HG03103 (cell line): ENCODE measurements at regions not wholly inside any gene's neighbourhood (a gene's known extent, or its start where the extent isn't known, plus 50 kb on each side); places are given as distances from the start of the nearest gene placed in this dataset.

Experiments
- ATAC-seq: cut with Tn5 transposase; IDR thresholded peaks from one replicate; pipeline ENCODE4 v1.9.1; 2021; ENCODE audit warnings: low read depth; ENCODE audit not compliant: unreplicated experiment

DNA sequence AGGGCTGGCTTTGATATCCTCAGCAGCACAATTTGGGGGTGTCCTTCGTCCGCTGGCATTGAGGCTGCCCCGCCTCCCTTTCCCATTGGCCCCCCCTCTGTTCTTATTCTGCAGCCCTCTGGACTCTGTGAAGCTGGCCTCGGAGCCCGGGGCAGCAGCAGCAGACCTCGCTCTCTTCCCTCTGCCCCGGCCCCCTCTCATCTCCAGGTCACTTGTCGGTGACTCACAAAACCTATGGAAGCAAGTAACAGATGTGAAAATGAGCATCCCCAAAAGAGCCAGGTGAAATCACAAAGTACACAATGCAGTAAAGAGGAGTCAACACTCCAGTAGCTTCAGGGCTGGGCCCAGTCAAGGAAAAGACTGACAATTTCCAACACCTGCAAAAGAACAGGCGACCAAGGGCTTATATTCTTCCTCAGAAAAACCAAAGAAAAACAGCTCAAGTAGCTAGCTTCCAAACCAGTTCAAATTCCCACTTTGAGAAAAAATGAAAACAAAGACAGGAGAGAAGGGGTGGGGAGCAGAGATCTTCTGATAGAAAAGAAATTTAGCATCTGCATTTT is 97.5 kb downstream of the ZNF608 start:
- ATAC-seq: no peak

GRCh38 chr5:124647352-124647751 is 99.1 kb downstream of the ZNF608 start:
- ATAC-seq: no peak

- ATAC-seq: no peak
These were observed 101.0 kb downstream of the ZNF608 start for GRCh38 chr5:124645396-124645795.

GRCh38 chr5:124644582-124644981 is 101.9 kb downstream of the ZNF608 start:
- no peak for ATAC-seq

DNA sequence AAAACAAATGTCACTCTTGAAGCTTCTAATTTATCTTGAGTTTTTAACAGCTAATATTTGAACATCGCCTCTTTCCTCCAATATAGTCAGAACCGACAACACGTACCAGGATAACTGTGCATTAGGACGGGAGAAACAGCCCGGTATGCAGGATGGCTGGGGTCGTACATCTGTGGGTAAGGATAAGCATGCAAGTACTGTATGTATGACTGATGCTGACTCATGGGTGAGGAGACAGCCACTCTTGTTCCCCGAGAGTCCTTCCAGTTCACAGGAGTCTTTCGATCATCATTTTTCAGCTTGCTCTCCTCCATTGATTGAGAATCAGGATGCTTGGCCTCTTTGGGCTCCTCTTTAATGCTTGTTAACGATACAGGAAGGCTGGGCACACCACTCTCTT is 102.3 kb downstream of the ZNF608 start:
- no peak for ATAC-seq

DNA sequence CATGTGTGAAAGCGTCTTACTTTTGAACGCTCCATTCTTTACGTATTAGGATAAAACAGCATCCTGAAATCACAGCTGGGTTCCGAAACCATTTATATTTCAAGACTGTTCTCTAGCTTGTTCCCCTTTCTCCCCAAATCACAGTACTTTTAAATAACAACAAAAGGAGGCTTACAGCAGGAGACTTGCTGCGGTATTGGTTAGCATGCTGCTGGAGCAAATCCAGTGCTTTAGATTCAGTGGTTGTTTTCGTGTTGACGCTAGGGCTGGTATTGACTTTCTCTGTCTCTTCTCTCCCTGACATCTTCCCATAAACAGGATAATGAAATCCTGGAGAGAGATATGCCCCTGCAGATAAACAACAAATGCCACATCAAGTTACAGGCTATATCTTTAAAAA is 103.1 kb downstream of the ZNF608 start:
- ATAC-seq: no peak

GRCh38 chr5:124642151-124642550 is 104.3 kb downstream of the ZNF608 start:
- no peak for ATAC-seq

- ATAC-seq: no peak
These were observed 105.2 kb downstream of the ZNF608 start for GRCh38 chr5:124641154-124641792.

DNA sequence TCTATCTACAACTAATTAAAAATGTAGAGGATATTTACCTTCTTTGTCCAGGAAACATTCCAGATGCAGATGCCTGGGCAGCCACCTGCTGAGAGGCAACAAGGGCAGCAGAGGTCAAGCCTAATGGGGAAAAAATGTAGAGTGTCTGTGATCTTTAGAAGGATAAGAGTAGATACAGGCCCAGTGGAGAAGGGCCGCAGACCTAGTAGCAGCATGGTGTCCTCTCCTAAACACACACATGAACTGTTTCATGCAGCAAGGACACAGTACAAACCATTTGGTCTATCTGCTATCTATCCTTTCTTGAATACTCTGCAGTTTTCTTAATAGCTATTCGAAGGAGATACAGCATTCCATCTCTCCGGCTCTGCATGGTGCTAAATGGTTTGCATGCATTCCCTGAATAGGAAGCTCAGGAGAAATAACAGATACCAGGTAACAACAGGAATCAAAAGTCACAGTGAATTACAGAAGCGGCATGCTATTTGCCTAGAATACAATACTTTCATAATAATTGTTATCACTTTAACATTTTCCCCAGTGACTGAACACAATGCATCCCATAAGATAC is 107.3 kb downstream of the ZNF608 start:
- no peak for ATAC-seq

GRCh38 chr5:124637011-124637410 is 109.4 kb downstream of the ZNF608 start:
- ATAC-seq: no peak

DNA sequence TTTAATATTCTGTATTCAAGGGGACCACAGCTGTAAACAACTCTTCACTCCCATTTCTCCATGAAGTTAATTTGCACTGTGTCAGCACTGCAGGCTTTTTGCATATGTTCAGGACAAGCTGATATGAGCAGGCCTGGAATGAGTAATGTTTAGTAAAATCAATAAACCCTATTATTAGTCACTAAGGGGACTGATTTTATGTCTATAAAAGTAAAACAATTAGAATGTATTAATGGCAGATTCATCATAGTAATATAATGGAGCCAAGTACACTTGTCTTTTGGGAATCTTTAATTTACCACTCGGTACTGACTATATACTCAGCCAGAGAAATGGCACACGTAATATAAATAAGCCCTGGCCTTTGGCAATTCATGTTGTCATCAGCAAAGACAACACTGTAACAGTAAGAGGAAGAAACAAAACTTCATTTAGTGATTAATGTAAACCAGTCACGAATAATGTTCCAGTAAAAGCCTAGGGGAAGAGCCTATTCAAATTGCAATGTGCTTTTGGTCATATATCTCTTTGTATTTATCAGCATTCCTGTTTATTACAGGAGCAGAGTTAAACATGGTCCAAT is 111.6 kb downstream of the ZNF608 start:
- ATAC-seq: no peak

DNA sequence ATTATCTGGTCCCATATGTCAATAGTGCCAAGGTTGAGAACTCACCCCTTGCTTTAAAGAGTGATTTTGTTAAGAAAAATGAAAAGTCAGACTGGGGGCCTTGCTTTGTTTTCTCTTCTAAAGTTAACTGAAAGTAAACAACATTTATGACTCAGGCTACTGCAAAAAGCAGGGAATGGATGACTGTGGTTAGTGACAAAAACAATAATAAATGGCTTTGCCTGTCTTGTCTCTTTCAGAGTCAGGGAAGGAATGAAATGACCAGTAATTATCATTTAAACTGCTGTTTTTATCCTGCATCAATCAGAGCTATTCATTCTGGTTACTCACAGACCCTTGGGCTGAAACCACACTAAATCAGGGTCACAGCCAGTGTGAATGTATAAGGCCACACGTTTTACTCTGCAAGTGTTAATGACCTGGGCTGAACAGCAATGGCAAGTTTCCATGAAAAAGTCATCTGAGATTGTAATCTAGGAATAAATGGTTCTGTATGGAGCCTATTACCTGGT is 112.2 kb downstream of the ZNF608 start:
- no peak for ATAC-seq

- ATAC-seq: no peak
These were observed 113.2 kb downstream of the ZNF608 start for GRCh38 chr5:124633209-124633608.

DNA sequence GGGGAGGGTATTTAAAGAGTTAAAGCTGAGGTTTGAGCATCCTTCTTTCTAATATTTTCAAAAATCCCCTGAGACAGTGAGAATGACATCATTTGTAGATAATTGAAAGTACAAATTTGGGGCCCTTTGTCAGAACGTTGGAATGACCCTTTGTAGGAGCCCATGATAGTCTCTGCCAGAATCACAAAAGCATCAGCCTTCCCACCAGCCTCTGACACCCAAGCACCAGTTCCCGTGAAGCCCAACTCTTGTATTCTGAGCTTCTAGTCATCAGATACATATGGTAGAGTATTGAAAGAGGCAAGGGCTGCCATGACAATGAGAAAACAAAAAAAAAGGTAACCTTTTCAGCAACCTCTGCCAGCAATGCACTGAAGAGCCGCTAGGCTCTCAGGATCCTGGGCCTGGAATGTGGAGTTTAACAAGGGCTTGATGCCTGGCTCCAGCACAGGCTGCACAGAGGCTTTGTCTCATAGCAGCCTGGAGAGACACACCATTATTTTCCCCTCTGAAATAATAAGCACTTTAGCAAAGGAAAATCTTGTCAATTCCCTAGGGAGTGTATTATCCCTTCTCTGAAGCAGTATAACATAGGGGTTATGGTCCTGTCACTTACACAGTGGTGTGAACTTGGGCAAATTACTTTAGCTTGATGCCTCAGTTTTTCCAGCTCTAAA is 114.4 kb downstream of the ZNF608 start:
- ATAC-seq: no peak

- peak; percentile 62 for ATAC-seq
These were observed 115.4 kb downstream of the ZNF608 start for GRCh38 chr5:124630767-124631704.

- ATAC-seq: no peak
These were observed 117.5 kb downstream of the ZNF608 start for GRCh38 chr5:124628721-124629596.

GRCh38 chr5:124627815-124628595 is 118.4 kb downstream of the ZNF608 start:
- ATAC-seq: no peak

DNA sequence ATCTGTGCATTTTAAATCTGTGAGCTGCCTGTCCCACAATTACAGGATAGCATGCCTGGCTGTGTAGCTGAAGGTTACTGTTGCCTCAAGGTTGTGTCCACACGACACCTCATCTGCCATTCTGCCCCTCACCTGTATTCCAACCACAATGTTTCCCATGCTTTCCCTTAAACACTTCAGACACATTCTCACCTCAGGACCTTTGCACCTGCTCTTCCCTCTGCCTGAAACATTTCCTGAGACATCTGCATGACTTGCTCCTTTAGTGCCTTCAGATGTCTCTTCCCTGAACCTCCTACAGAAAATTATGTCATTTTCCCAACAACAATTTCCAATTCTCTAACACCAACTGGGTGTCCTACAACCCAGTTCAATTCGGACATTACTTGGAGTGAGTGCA is 120.4 kb downstream of the ZNF608 start:
- ATAC-seq: no peak
